SJSA1 (cell line): ENCODE measurements at regions not wholly inside any gene's neighbourhood (a gene's known extent, or its start where the extent isn't known, plus 50 kb on each side); places are given as distances from the start of the nearest gene placed in this dataset.
A peak's percentile ranks its signal among the peaks of the same experiment; 100 is the strongest.

ENCODE experiments used
- DNase-seq, 2 experiments: peaks; one replicate each; pipeline ENCODE4 v3.0.0-alpha.2; 2015 to 2020; ENCODE audit warnings: low spot score in 2 of 2, low read depth in 1 of 2
- H3K27ac ChIP-seq: fragments of 250-450 bp; sonication (Bioruptor Pico); 2 replicates; pipeline ENCODE4 v1.5.1; 2020; ENCODE audit warnings: mild to moderate bottlenecking, moderate library complexity
- H3K27me3 ChIP-seq: fragments of 250-450 bp; sonication (Bioruptor Pico); replicated peaks from 2 replicates; pipeline ENCODE4 v1.5.1; 2020; ENCODE audit warnings: mild to moderate bottlenecking, moderate library complexity
- H3K36me3 ChIP-seq: fragments of 250-450 bp; sonication (Bioruptor Pico); 2 replicates; pipeline ENCODE4 v1.5.1; 2020; ENCODE audit warnings: mild to moderate bottlenecking
- H3K4me1 ChIP-seq: fragments of 250-450 bp; sonication (Bioruptor Pico); replicated peaks from 2 replicates; pipeline ENCODE4 v1.6.1; 2021; ENCODE audit warnings: mild to moderate bottlenecking
- H3K4me3 ChIP-seq: fragments of 250-450 bp; sonication (Bioruptor Pico); 2 replicates; pipeline ENCODE4 v1.5.1; 2020; ENCODE audit warnings: mild to moderate bottlenecking
- H3K9me3 ChIP-seq: fragments of 250-450 bp; sonication (Bioruptor Pico); replicated peaks from 2 replicates; pipeline ENCODE4 v1.5.1; 2020; ENCODE audit warnings: mild to moderate bottlenecking

DNA sequence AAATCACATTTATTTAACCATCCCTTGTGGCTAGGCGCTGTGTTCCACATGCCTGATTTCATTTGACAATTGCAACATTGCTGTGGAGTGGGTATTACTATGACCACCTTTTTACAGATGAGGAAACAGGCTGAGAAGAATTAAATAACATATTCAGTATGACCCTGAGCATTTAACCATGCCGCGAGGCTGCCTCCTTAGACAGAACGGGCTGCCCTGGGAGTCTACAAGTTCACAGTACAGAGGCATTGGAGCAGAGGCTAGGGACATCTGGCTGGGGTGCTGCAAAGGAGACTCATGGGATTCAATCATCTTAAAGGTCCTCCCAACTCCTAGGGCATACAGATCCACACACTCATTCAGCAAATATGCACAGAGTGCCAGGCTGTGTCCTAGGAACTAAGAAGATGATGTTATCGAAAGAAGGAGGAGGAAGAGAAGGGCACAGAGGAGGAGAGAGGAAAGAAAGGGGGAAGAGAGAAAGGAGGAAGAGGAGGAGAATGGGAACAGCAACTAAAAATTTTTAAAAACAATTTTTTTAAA is 164.7 kb upstream of the CCND2 start:
- Histone ChIP-seq H3K4me1 (peaks cover 6% of the 10 kb centered on the region; the same call in 1 of the 2 replicates), H3K27ac (no peak overlapping the region), H3K9me3 (0 out of 2 replicates have a peak, but pooled peaks cover 2% of the 10 kb centered on the region), H3K4me3 (no peak overlapping the region), H3K27me3 (no peaks in the 10 kb centered on the region), H3K36me3 (no peaks in the 10 kb centered on the region)
- no peak for DNase-seq

DNA sequence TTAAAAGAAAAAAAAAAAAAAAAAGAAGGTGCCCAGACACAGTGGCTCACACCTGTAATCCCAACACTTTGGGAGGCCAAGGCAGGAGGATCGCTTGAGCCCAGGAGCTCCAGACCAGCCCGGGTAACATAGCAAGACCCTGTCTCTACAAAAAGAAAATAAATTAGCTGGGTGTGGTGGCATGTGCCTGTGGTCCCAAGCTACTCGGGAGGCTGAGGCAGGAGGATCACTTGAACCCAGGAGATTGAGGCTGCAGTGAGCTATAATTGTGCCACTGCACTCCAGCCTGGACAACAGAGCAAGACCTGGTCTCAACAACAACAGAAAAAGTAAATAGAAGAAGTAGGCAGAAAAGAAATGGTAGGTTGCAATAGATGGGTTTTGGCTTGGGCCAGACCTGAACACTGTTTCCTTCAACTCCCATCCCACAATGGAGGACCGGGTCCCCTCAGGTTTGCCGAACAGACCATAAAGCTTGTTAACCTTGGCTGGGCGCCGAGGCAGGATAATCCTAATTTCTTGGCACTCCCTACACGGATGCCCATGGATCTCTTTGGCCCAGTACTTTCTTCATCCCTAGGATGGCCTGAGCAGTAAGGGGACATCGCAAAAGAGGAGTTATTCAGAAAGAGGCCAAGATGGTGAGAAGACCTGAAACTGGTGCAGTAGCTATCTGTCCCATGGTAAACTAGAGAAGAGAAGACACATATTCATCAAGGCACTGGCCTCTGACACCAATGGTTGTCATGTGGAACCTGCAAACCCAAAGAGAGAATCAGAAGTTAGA is 165.5 kb upstream of the CCND2 start:
- H3K4me3 ChIP-seq = no peak overlapping the region
- H3K9me3 ChIP-seq = 0 out of 2 replicates have a peak, but pooled peaks cover 2% of the 10 kb centered on the region
- H3K27me3 ChIP-seq = no peaks in the 10 kb centered on the region
- no peak for DNase-seq
- H3K36me3 ChIP-seq = no peaks in the 10 kb centered on the region
- peaks cover 5% of the 10 kb centered on the region; the same call in 1 of the 2 replicates for H3K4me1 ChIP-seq
- no peak overlapping the region for H3K27ac ChIP-seq

DNA sequence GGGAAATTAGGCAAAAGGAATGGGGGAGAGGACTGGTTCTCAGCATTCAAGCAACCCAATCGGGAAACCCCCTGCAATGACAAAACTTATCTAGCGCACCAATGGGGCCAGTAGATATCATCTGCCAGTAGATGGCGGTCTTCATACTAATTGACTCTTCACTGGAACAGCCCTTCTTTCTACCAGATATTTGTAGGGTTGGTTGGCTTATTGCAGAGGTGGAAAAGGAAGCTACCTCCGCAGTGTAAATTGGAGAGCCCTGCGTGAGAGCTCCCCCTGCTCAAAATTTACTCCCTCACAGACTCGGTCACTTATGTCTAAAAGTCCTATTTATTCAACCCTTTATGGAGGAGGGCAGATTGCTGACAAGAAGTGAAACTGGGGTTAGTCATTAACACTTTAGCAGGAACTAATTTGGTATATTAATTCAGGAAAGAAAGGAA is 166.1 kb upstream of the CCND2 start:
- Histone ChIP-seq H3K27me3 (no peaks in the 10 kb centered on the region), H3K36me3 (no peaks in the 10 kb centered on the region), H3K9me3 (0 out of 2 replicates have a peak, but pooled peaks cover 2% of the 10 kb centered on the region), H3K4me1 (no peaks in the 10 kb centered on the region), H3K4me3 (no peak overlapping the region), H3K27ac (no peak overlapping the region)
- peak in 1 of 2 experiments; percentile 42 for DNase-seq

DNA sequence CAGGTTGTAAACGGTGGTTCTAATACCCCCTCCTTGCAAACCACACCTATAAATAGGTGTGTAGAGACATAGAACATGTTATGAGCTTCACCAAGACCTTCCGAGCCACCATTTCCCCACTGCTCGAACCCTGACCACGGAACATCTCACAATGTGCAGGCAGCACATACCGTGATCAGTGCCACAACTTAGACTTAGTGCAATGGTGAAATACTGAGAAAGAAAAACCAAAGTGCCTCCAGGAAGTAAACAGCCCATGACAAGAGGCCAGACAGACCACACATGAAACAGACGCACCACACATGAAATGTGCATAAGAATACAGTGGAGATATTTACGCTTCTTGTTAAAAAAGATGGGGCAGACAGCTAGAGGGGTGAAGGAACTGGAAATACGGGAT is 166.9 kb upstream of the CCND2 start:
- H3K27me3 ChIP-seq = 0 out of 2 replicates have a peak, but pooled peaks cover 3% of the 10 kb centered on the region
- no peaks in the 10 kb centered on the region for H3K4me1 ChIP-seq
- H3K4me3 ChIP-seq = no peak overlapping the region
- 0 out of 2 replicates have a peak, but pooled peaks cover 2% of the 10 kb centered on the region for H3K9me3 ChIP-seq
- DNase-seq = no peak
- H3K36me3 ChIP-seq = no peaks in the 10 kb centered on the region
- no peak overlapping the region for H3K27ac ChIP-seq

DNA sequence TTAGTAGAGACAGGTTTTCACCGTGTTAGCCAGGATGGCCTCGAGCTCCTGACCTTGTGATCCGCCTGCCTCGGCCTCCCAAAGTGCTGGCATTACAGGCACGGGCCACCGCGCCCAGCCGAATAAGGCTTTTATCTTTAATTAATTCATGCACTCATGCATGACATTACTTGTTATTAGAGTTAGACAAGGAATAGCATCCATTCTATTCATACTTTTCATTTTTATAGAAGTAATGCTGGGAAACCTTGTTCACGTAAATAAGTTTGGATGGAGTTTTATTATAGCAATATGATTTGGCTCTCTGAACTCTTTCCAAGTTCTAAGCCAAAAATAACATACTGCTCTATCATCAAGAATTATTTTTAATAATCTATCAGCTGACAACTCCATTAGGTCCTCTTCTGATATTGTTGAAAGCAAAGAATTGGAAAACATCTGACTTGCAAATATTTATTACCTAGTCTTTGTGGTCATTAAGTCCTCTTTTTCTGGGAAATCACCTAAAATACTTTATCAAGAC is 168.8 kb upstream of the CCND2 start:
- 0 out of 2 replicates have a peak, but pooled peaks cover 7% of the 10 kb centered on the region for H3K27me3 ChIP-seq
- DNase-seq = no peak
- H3K36me3 ChIP-seq = no peaks in the 10 kb centered on the region

DNA sequence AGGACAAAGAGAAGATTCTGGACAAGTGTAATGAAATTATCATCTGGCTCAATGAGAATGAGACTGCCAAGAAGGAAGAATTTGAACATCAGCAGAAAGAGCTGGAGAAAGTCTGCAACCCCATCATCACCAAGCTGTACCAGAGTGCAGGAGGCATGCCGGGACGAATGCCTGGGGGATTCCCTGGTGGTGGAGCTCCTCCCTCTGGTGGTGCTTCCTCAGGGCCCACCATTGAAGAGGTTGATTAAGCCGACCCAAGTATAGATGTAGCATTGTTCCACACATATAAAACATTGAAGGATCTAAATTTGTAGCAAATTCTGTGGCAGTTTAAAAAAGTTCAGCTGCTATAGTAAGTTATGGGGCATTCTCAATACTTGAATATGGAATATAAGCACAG is 174.3 kb upstream of the CCND2 start:
- Histone ChIP-seq H3K36me3 (no peaks in the 10 kb centered on the region), H3K4me1 (no peaks in the 10 kb centered on the region), H3K9me3 (no peaks in the 10 kb centered on the region), H3K27me3 (0 out of 2 replicates have a peak, but pooled peaks cover 7% of the 10 kb centered on the region), H3K27ac (no peak overlapping the region), H3K4me3 (no peak overlapping the region)
- DNase-seq = no peak

More for the DNA sequence above, 168.8 kb upstream of the CCND2 start:
- Histone ChIP-seq H3K27ac (no peak overlapping the region), H3K4me1 (no peaks in the 10 kb centered on the region), H3K4me3 (no peak overlapping the region), H3K9me3 (0 out of 2 replicates have a peak, but pooled peaks cover 2% of the 10 kb centered on the region)

DNA sequence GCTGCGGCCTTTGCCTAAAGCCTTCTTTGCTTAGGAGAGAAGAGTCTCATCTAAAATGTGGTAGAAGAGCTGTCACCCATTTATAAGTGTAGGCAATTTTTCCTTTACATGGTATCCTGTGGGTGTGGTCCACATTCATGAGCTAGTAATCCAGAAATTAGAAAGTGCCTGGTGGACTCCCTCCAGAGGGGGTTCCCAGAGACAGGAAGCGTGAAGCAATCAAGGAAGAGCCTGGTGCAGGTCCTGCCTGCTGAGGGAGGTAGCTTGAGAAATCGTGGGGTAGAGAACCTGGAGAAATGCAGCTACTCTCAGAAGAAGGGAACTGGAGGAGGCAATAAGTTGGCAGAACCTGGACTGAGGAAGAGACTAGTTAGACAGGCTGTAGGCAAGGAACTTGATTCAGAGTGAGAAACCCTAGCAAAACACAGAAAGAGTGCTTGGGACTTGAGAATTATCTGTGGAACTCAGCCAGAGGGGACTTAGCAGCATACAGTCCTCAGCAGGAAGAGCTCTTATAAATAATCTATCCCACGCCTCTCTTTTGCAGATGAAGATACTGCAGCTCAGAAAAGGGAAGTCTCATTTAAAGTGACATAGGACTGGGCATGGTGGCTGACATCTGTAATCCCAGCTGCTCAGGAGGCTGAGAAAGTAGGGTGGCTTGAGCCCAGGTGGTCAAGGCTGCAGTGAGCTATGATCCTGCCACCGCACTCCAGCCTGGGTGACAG is 182.4 kb upstream of the CCND2 start:
- H3K36me3 ChIP-seq = no peaks in the 10 kb centered on the region
- H3K9me3 ChIP-seq = no peaks in the 10 kb centered on the region; the same call in 1 of the 2 replicates
- DNase-seq = no peak
- H3K4me1 ChIP-seq = no peaks in the 10 kb centered on the region
- peaks cover 10% of the 10 kb centered on the region; the same call in 1 of the 2 replicates for H3K27me3 ChIP-seq
- H3K4me3 ChIP-seq = no peak overlapping the region
- H3K27ac ChIP-seq = no peak overlapping the region

DNA sequence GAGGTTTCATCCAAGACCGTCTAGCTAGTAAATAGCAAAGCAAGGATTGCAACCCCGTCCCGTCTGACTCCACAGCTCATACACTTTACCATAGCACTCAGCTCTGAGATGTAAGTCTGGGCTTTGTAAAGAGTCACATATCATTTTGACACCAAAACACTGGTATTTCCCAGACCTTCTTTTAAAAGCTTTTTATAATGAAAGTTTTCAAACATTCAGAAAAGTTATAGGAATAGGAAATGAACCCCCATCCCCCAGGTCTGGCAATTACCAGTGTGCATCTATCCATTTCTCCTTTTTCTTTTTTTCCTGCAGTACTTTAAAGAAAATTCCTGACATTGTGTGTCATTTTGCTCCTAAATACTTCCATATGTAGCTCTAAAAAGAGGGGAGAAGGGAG is 183.6 kb upstream of the CCND2 start:
- Histone ChIP-seq H3K36me3 (no peaks in the 10 kb centered on the region), H3K9me3 (no peaks in the 10 kb centered on the region; the same call in 1 of the 2 replicates), H3K4me3 (no peak overlapping the region), H3K27me3 (peaks cover 10% of the 10 kb centered on the region; the same call in 1 of the 2 replicates), H3K4me1 (no peaks in the 10 kb centered on the region), H3K27ac (no peak overlapping the region)
- DNase-seq = no peak

DNA sequence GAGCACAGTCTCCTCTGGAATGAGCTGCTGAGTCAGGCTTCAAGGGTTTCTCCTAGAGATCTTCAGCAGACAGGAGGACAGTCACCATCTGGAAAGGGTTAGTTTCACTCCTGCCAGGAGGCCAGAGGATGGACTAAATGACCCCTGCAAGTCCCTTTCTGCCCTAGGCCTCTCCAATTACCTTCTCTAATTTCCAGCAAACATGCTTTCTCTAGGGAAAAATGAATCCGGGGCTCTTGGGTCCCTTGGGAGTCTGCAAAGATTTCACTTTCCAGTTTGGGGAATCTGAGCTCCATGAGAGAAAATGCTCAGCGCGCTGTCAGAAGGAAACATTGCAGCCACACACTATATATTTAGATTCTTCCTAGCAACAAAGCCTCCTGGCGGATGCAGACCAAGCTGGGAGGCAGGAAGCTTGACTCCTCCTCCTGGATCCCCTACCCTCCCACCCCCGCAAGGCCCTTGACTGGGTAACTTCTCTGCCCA is 184.4 kb upstream of the CCND2 start:
- no peaks in the 10 kb centered on the region for H3K4me1 ChIP-seq
- H3K27me3 ChIP-seq = peaks cover 10% of the 10 kb centered on the region; the same call in 1 of the 2 replicates
- H3K27ac ChIP-seq = no peak overlapping the region
- H3K9me3 ChIP-seq = no peaks in the 10 kb centered on the region; the same call in 1 of the 2 replicates
- no peak for DNase-seq
- H3K4me3 ChIP-seq = no peak overlapping the region
- H3K36me3 ChIP-seq = no peaks in the 10 kb centered on the region

DNA sequence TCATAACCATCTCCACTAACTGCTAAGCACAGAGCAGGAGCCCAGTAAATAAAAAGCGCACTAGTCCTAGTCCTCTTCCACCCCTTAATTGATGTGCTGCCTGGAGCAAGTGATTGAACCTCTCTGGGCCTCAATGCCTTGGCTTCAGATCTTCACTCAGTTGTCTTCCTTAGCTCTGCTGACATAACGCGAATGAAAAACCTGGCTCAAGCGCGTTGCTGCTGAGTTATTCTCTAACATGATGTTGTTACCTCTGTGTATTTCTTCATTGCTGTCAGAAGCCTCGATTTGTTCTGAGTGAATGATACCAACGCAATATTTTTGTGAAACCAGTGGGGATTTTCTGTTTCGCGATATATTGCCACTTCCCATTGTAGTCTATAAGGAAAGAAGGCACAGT is 185.1 kb upstream of the CCND2 start:
- no peak for DNase-seq
- Histone ChIP-seq H3K27me3 (peaks cover 5% of the 10 kb centered on the region; the same call in 1 of the 2 replicates), H3K4me1 (no peaks in the 10 kb centered on the region), H3K36me3 (no peaks in the 10 kb centered on the region), H3K4me3 (no peak overlapping the region), H3K27ac (no peak overlapping the region), H3K9me3 (no peaks in the 10 kb centered on the region; the same call in 1 of the 2 replicates)

DNA sequence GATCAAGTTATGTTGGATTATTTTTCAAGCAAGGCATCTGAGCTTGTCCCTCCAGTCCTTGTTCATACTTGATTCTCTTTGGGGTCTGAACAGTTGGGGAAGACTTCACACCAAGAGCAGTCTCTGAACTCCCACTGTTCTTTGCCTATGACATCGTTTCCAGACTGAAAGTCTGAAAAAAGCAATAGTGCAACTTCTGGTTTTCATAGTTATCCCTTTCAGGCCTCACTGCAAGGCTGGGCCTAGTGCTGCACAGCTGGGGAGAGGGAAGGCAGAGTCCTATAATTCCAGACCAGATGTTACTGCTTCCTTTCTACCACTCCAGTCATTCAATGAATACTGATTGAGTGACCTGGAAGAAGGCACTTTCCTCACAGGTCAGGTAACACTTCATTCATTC is 187.1 kb upstream of the CCND2 start:
- no peak overlapping the region for H3K27ac ChIP-seq
- DNase-seq = no peak
- H3K36me3 ChIP-seq = no peaks in the 10 kb centered on the region
- peaks cover 3% of the 10 kb centered on the region; the same call in 1 of the 2 replicates for H3K27me3 ChIP-seq
- no peaks in the 10 kb centered on the region for H3K4me1 ChIP-seq
- H3K4me3 ChIP-seq = no peak overlapping the region
- H3K9me3 ChIP-seq = no peaks in the 10 kb centered on the region; the same call in 1 of the 2 replicates

DNA sequence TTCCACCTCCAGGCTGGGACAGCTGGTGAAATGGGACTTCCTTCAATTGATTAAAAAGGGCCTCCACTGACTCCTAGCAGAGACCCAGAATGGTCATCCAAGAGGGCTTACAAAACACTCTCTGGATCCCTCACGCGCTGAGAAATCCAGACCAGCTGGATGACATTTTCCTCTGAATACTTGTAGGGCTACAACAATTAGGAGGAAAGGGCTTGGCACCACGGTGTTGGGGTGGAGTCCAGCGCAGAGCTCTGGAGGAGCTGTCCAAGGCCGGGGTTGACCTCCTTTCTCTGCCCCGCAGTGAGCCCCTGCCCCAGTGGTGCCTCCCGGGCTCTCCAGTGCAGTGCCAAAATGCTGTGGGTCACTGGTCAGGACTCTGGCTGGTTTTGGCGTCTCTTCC is 189.0 kb upstream of the CCND2 start:
- DNase-seq = no peak
- Histone ChIP-seq H3K4me3 (no peak overlapping the region), H3K27ac (no peak overlapping the region), H3K27me3 (peaks cover 7% of the 10 kb centered on the region), H3K36me3 (no peaks in the 10 kb centered on the region), H3K9me3 (no peaks in the 10 kb centered on the region), H3K4me1 (no peaks in the 10 kb centered on the region)

DNA sequence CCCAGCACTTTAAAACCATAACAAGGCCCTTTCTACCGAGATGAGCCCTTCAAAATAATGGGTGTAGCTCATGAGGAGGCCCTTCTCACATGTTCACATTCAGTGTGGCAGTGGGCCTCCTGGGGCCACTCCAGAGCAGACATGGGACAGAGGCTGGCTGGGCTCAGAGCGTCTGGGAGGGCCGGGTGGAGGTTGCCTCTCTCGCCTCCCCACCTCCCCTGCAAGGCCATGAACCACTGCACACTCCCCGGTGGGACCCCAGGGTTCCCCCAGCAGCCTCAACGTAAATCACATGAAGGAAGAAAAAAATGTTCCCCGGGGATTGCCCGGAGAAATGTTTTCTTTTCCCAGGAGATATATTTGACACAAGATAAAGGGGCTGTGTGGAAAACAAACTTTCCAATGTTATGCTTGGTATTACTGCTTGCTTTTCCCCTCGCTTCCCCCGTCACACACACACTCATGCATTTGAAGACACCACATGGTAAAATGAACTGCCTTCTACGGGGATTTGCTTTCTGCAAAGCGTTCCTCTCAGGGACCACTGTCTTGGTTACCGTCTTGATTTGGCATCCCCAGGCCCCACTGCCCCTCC is 190.7 kb upstream of the CCND2 start:
- no peak overlapping the region for H3K27ac ChIP-seq
- H3K4me1 ChIP-seq = no peaks in the 10 kb centered on the region
- DNase-seq = no peak
- no peaks in the 10 kb centered on the region for H3K9me3 ChIP-seq
- peaks cover 11% of the 10 kb centered on the region for H3K27me3 ChIP-seq
- H3K36me3 ChIP-seq = no peaks in the 10 kb centered on the region
- H3K4me3 ChIP-seq = no peak overlapping the region
